ENCODE measurements at regions not wholly inside any gene's neighbourhood (a gene's known extent, or its start where the extent isn't known, plus 50 kb on each side); places are given as distances from the start of the nearest gene placed in this dataset.

DNA sequence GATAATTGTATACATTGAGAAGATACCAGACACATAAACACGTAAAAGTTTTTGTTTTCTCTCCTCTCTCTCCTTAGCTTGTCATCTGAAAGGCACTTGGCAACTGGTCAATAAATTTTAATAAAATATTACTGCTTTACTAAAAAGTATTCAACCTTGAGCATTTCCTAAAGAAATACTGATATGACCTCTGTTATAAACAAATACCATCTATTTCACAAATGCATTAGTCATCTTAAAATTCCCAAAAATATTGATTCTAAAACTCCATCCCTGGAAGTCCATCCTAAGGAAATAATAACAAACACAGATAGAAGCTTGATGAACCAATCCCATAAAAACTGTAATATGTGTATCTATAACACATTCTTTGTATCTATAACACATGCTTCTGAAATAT, 483.2 kb downstream of the TLR4 start:
- no peak overlapping the region for H3K4me3 ChIP-seq (ENCODE audit: low read depth, low read length, poor library complexity, severe bottlenecking)
- H3F3A ChIP-seq (ENCODE audit: insufficient read depth, low read length): no peaks in the 10 kb centered on the region
- H3K79me2 ChIP-seq (ENCODE audit: insufficient read depth, low read length): no peaks in the 10 kb centered on the region
- no peak overlapping the region for H3K27ac ChIP-seq (ENCODE audit: low read depth, low read length, poor library complexity, severe bottlenecking)
- H3K4me2 ChIP-seq (ENCODE audit: low read length): no peak overlapping the region
- H3K36me3 ChIP-seq (ENCODE audit: insufficient read depth, low read length): no peaks in the 10 kb centered on the region
- no peaks in the 10 kb centered on the region for H3K4me1 ChIP-seq (ENCODE audit: insufficient read depth, low read length, severe bottlenecking)
- no peaks in the 10 kb centered on the region for H3K9me3 ChIP-seq (ENCODE audit: low read length)
- TF ChIP-seq CTCF (IDR thresholded peaks at IDR 0.05; ENCODE audit: low read length) (no peak), EZH2 (IDR thresholded peaks at IDR 0.05; ENCODE audit: borderline replicate concordance, low read length) (no peak)
- no peaks in the 10 kb centered on the region for H3K9me2 ChIP-seq (ENCODE audit: low read depth, low read length)
- H4K20me1 ChIP-seq (ENCODE audit: insufficient read depth, low read length): no peaks in the 10 kb centered on the region
- H3K9ac ChIP-seq (ENCODE audit: low read length): no peak overlapping the region
- H3K27me3 ChIP-seq (ENCODE audit: insufficient read depth, low read length): no peaks in the 10 kb centered on the region
- H2AFZ ChIP-seq (ENCODE audit: low read length): no peak overlapping the region

DNA sequence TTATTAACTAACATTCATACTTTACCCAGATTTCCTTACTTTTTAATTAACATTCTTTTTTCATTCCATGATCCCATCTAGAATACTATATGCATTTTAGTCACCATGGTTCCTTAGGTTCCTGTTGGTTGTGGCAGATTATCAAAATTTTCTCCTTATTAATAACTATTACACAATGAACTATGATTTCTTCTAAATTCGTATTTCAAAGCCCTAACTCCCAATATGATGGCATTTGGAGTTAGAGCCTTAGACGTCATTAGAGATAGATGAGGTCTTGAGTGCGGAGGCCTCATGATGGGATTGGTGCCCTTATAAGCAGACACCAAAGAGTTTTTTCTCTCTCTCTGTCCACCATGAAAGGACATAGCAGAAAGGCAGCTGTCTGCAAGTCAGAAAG, 485.4 kb downstream of the TLR4 start:
- no peaks in the 10 kb centered on the region for H3K27me3 ChIP-seq (ENCODE audit: insufficient read depth, low read length)
- H3K4me2 ChIP-seq (ENCODE audit: low read length): no peak overlapping the region
- no peaks in the 10 kb centered on the region for H3K9me2 ChIP-seq (ENCODE audit: low read depth, low read length)
- H3K4me3 ChIP-seq (ENCODE audit: low read depth, low read length, poor library complexity, severe bottlenecking): no peak overlapping the region
- H3K36me3 ChIP-seq (ENCODE audit: insufficient read depth, low read length): no peaks in the 10 kb centered on the region
- no peaks in the 10 kb centered on the region for H4K20me1 ChIP-seq (ENCODE audit: insufficient read depth, low read length)
- no peaks in the 10 kb centered on the region for H3K4me1 ChIP-seq (ENCODE audit: insufficient read depth, low read length, severe bottlenecking)
- no peak overlapping the region for H2AFZ ChIP-seq (ENCODE audit: low read length)
- no peak overlapping the region for H3K27ac ChIP-seq (ENCODE audit: low read depth, low read length, poor library complexity, severe bottlenecking)
- no peak for TF ChIP-seq CTCF (IDR thresholded peaks at IDR 0.05; ENCODE audit: low read length)
- no peak for TF ChIP-seq EZH2 (IDR thresholded peaks at IDR 0.05; ENCODE audit: borderline replicate concordance, low read length)
- no peaks in the 10 kb centered on the region for H3K9me3 ChIP-seq (ENCODE audit: low read length)
- no peak overlapping the region for H3K9ac ChIP-seq (ENCODE audit: low read length)
- no peaks in the 10 kb centered on the region for H3K79me2 ChIP-seq (ENCODE audit: insufficient read depth, low read length)
- no peaks in the 10 kb centered on the region for H3F3A ChIP-seq (ENCODE audit: insufficient read depth, low read length)

GRCh38 chr9:118192807-118193206, 488.6 kb downstream of the TLR4 start:
- Histone ChIP-seq H3F3A (ENCODE audit: insufficient read depth, low read length) (no peaks in the 10 kb centered on the region), H3K4me1 (ENCODE audit: insufficient read depth, low read length, severe bottlenecking) (no peaks in the 10 kb centered on the region), H3K9me2 (ENCODE audit: low read depth, low read length) (no peaks in the 10 kb centered on the region), H2AFZ (ENCODE audit: low read length) (no peak overlapping the region), H3K27me3 (ENCODE audit: insufficient read depth, low read length) (no peaks in the 10 kb centered on the region), H3K79me2 (ENCODE audit: insufficient read depth, low read length) (no peaks in the 10 kb centered on the region), H3K4me2 (ENCODE audit: low read length) (no peak overlapping the region), H3K9ac (ENCODE audit: low read length) (no peak overlapping the region), H4K20me1 (ENCODE audit: insufficient read depth, low read length) (no peaks in the 10 kb centered on the region), H3K4me3 (ENCODE audit: low read depth, low read length, poor library complexity, severe bottlenecking) (no peak overlapping the region), H3K36me3 (ENCODE audit: insufficient read depth, low read length) (no peaks in the 10 kb centered on the region), H3K9me3 (ENCODE audit: low read length) (no peaks in the 10 kb centered on the region), H3K27ac (ENCODE audit: low read depth, low read length, poor library complexity, severe bottlenecking) (no peak overlapping the region)
- TF ChIP-seq EZH2 (IDR thresholded peaks at IDR 0.05; ENCODE audit: borderline replicate concordance, low read length) (no peak), CTCF (IDR thresholded peaks at IDR 0.05; ENCODE audit: low read length) (no peak)

Data from OCI-LY1 (cell line).